GM12874 (cell line): ENCODE measurements at regions not wholly inside any gene's neighbourhood (a gene's known extent, or its start where the extent isn't known, plus 50 kb on each side); places are given as distances from the start of the nearest gene placed in this dataset.

ENCODE experiments used
- CTCF ChIP-seq: IDR thresholded peaks from 2 replicates; pipeline ENCODE4 v1.5.1; 2011; ENCODE audit warnings: low read depth, mild to moderate bottlenecking, control low read depth, low read length, moderate library complexity; ENCODE audit not compliant: insufficient read depth

- no peak for TF ChIP-seq CTCF
Observed at GRCh38 chr11:105492010-105492409, 117.9 kb upstream of the GRIA4 start.

GRCh38 chr11:105491394-105491793, 118.5 kb upstream of the GRIA4 start:
- no peak for TF ChIP-seq CTCF

- TF ChIP-seq CTCF = no peak
Observed at GRCh38 chr11:105490333-105490732, 119.5 kb upstream of the GRIA4 start.

- no peak for TF ChIP-seq CTCF
Observed at GRCh38 chr11:105489446-105489845, 120.4 kb upstream of the GRIA4 start.

GRCh38 chr11:105486929-105487328, 122.9 kb upstream of the GRIA4 start:
- no peak for TF ChIP-seq CTCF

- TF ChIP-seq CTCF = no peak
Observed at GRCh38 chr11:105469931-105470330, 139.9 kb upstream of the GRIA4 start.

GRCh38 chr11:105468154-105468553, 141.7 kb upstream of the GRIA4 start:
- TF ChIP-seq CTCF = no peak
